ENCODE measurements at regions not wholly inside any gene's neighbourhood (a gene's known extent, or its start where the extent isn't known, plus 50 kb on each side); places are given as distances from the start of the nearest gene placed in this dataset.

DNA sequence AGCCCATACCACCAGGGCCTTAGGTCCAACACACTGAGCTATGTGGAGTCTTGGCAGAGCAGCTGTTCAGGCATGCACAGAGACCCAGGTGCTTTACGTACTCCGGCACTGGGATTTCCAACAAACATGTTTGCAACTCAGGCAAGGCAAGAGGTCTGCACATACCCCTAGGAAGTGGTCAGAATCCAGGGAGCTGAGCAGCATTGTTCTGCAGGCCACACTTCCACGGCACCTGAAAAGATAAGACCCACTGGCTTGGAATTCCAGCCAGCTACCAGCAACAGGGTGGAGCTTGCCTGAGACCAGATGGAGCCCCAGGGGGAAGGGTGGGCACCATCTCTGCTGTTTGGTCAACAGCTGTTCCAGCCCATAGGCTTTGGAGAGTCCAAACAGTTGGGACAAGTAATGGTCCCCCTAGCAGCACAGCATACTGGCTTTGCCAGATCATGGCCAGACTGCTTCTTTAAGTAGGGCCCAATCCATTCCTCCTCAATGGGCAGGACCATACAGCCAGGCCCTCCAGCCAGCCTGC, 51.7 kb upstream of the LRRC8B start:
- no TSS peak for BruUV-seq (replicated peaks)
- H3K27ac ChIP-seq (ENCODE audit: insufficient read depth, low read length), result no peak overlapping the region
- no peak overlapping the region for H3K23ac ChIP-seq (ENCODE audit: low read depth, low read length)
- H2BK15ac ChIP-seq (ENCODE audit: low read depth, low read length), result no peak overlapping the region
- TF ChIP-seq MXI1 (IDR thresholded peaks at IDR 0.05; ENCODE audit: borderline replicate concordance, low read depth, low read length), result no peak
- TF ChIP-seq CHD1 (IDR thresholded peaks at IDR 0.05; ENCODE audit: low read depth, low read length), result no peak
- TF ChIP-seq MAFK (IDR thresholded peaks at IDR 0.05; ENCODE audit: low read depth, low read length), result no peak
- no peak for TF ChIP-seq ELK1 (IDR thresholded peaks at IDR 0.05; ENCODE audit: borderline replicate concordance, low read depth, low read length)
- no peak for TF ChIP-seq BHLHE40 (IDR thresholded peaks at IDR 0.05; ENCODE audit: low read depth, low read length)
- no peak for TF ChIP-seq USF2 (IDR thresholded peaks at IDR 0.05; ENCODE audit: low read depth, low read length)
- no peak for TF ChIP-seq RFX5 (IDR thresholded peaks at IDR 0.05; ENCODE audit: low read depth, low read length)
- no peak for TF ChIP-seq RAD21 (IDR thresholded peaks at IDR 0.05; ENCODE audit: low read length)
- TF ChIP-seq POLR2A (IDR thresholded peaks at IDR 0.05; ENCODE audit: low read depth, low read length), result no peak
- TF ChIP-seq MAZ (IDR thresholded peaks at IDR 0.05; ENCODE audit: borderline replicate concordance, low read depth, low read length), result no peak
- no peak for TF ChIP-seq CEBPB (IDR thresholded peaks at IDR 0.05; ENCODE audit: low read depth, low read length)
- no peaks in the 10 kb centered on the region for H3K27me3 ChIP-seq (ENCODE audit: control insufficient read depth, insufficient read depth, low read length)
- H3K79me1 ChIP-seq (ENCODE audit: low read depth in 1 of 2, low read length in 2 of 2), result no peaks in the 10 kb centered on the region
- H3K56ac ChIP-seq (ENCODE audit: extremely low read depth, insufficient read depth, low read length), result no peak overlapping the region
- ChIA-PET CTCF (interaction anchor here (0.6 kb wide), 1 partner anchor 20 kb away, joined by 3 read pairs; no protein-coding TSS in a partner anchor), POLR2A (ENCODE audit: unreplicated experiment) (no interaction called here)
- no peak overlapping the region for H2AK5ac ChIP-seq (ENCODE audit: low read depth, low read length)
- no peak overlapping the region for H3K14ac ChIP-seq (replicated peaks; ENCODE audit: low read depth, low read length)
- dilution Hi-C loops (cut with HindIII; ENCODE audit: low sequenced_read_pairs, unreplicated experiment) (no loop called here), intact Hi-C loops (cut with micrococcal nuclease) (no loop called here), in situ Hi-C loops (cut with MboI; ENCODE audit: low sequenced_read_pairs) (loop anchor here (10.0 kb wide), 1 partner anchor 132 kb away; no protein-coding TSS in a partner anchor)
- no peaks in the 10 kb centered on the region for H3K4me1 ChIP-seq (ENCODE audit: control insufficient read depth, insufficient read depth, low read length)
- H4K5ac ChIP-seq (ENCODE audit: low read depth, low read length), result no peak overlapping the region
- no peak overlapping the region for H3K4me3 ChIP-seq (ENCODE audit: insufficient read depth, low read depth, low read length)
- H3K4ac ChIP-seq (ENCODE audit: low read depth, low read length), result no peak overlapping the region
- H2BK20ac ChIP-seq (ENCODE audit: low read depth, low read length), result no peak overlapping the region
- H2AFZ ChIP-seq (replicated peaks; ENCODE audit: low read length, poor library complexity), result no peak overlapping the region
- H3K9me3 ChIP-seq (ENCODE audit: control insufficient read depth, insufficient read depth, low read length), result no peaks in the 10 kb centered on the region
- no peak overlapping the region for H2AK9ac ChIP-seq (replicated peaks; ENCODE audit: low read depth, low read length, poor library complexity)
- H4K20me1 ChIP-seq (ENCODE audit: insufficient read depth, low read length), result no peaks in the 10 kb centered on the region
- no peak overlapping the region for H4K91ac ChIP-seq (ENCODE audit: insufficient read depth, low read depth, low read length)
- H2BK5ac ChIP-seq (ENCODE audit: low read depth, low read length, poor library complexity, severe bottlenecking), result no peak overlapping the region
- no peak overlapping the region for H4K8ac ChIP-seq (ENCODE audit: low read depth in 2 of 2, low read length in 2 of 2)
- ATAC-seq (ENCODE audit: low read depth), result no peak
- H3K9me1 ChIP-seq (ENCODE audit: insufficient read depth, low read length), result no peaks in the 10 kb centered on the region
- DNase-seq, result no peak
- no peak overlapping the region for H3K18ac ChIP-seq (ENCODE audit: low read depth, low read length)
- no peak overlapping the region for H2BK120ac ChIP-seq (ENCODE audit: low read depth, low read length)
- H3K9ac ChIP-seq (ENCODE audit: low read depth, low read length), result no peak overlapping the region
- 100% methylated on average over 2 of the region's 3 CpGs; no CpG with 5 or more reads in 1 of the 2 experiments for WGBS, 2 experiments (ENCODE audit: extremely low coverage in 2 of 2, insufficient read length in 1 of 2)
- no peaks in the 10 kb centered on the region for H3K36me3 ChIP-seq (ENCODE audit: control insufficient read depth, insufficient read depth, low read length)
- H3K4me2 ChIP-seq (ENCODE audit: low read depth, low read length), result no peak overlapping the region
